ENCODE measurements at regions not wholly inside any gene's neighbourhood (a gene's known extent, or its start where the extent isn't known, plus 50 kb on each side); places are given as distances from the start of the nearest gene placed in this dataset.

DNA sequence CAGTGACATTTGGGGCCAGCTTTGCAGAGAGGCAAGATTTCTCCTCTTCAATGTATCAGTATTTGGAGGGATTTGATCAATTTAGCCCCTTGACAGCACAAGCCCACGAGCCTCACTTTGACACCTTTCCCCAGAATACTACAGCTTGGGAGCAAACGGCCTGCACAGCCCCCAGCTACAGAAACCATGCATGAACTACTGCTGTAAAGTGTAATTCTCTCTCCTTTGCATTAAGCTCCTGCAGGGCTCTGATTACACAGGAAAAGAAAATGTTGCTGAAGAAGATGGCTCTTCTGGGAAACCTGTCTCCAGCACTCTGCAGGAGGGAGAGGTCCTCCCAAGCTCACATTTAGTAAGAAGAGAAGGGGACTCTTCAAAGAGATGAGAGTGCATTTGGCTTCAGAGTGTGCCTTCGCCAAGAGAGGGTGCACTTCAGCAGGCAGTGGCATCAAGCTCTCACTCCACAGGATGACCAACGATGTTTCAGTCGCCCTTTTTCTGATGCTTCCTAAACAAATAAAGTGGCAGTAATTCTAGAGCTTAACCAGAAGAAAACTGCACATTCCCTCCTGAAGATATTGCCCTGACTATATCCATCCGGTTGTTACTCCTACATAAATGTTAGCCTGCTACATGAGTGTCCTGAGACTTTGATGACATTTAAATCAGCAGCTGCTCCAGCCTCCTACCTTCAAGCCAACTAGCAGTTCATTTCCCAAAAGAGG is 272.2 kb downstream of the AUH start:
- Histone ChIP-seq H3K36me3 (no peaks in the 10 kb centered on the region), H3K4me1 (peaks cover 4% of the 10 kb centered on the region in 2 donors), H3K27ac (peak overlapping the region in 1 of 4 donors; percentile 11), H3K9me3 (no peaks in the 10 kb centered on the region), H3K4me3 (no peak overlapping the region), H3K27me3 (no peaks in the 10 kb centered on the region)
- TF ChIP-seq POLR2A (IDR thresholded peaks at IDR 0.05) (no peak), CTCF (IDR thresholded peaks at IDR 0.05 in 4 of 5, conservative IDR thresholded peaks at IDR 0.05 in 1 of 5) (peak in 2 of 5 experiments; percentile 34 to 52)
- ATAC-seq (peak; percentile 34 to 73), DNase-seq (no peak)
- in situ Hi-C loops (cut with MboI; ENCODE audit: low sequenced_read_pairs in 4 of 4), result loop anchor here in 1 of 4 donors (10.0 kb wide), 1 partner anchor 335 kb away; the partner anchor contains the start of gene NFIL3
- intact Hi-C loops (cut with DNase I; ENCODE audit: low total_unique reads), result no loop called here

GRCh38 chr9:91090130-91090410 is 271.6 kb downstream of the AUH start:
- Histone ChIP-seq H3K4me3 (no peak overlapping the region), H3K4me1 (peaks cover 4% of the 10 kb centered on the region in 2 donors), H3K27ac (peak overlapping the region in 1 of 4 donors; percentile 11), H3K9me3 (no peaks in the 10 kb centered on the region), H3K27me3 (no peaks in the 10 kb centered on the region), H3K36me3 (no peaks in the 10 kb centered on the region)
- ATAC-seq (no peak), DNase-seq (no peak)
- TF ChIP-seq POLR2A (IDR thresholded peaks at IDR 0.05) (no peak), CTCF (IDR thresholded peaks at IDR 0.05 in 4 of 5, conservative IDR thresholded peaks at IDR 0.05 in 1 of 5) (no peak)
- in situ Hi-C loops (cut with MboI; ENCODE audit: low sequenced_read_pairs in 4 of 4), result loop anchor here in 1 of 4 donors (10.0 kb wide), 1 partner anchor 335 kb away; the partner anchor contains the start of gene NFIL3
- intact Hi-C loops (cut with DNase I; ENCODE audit: low total_unique reads), result no loop called here

DNA sequence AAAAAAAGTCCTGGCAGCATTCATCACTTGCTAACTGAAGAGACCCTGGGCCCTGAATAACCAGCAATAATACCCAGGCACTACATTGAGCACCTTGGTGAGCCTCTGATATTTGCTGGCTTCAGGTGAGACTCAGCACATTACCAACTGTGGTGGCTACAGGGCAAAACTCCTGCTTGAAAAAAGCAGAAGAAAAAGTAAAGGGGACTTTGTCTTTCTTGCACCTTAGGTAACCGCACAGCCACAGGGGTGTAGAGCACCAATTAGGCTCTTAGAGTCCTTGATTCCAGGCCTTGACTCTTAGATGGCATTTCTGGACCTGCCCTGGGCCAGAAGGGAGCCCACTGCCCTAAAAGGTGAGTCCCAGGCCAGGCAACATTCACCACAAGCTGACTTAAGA is 269.5 kb downstream of the AUH start:
- intact Hi-C loops (cut with DNase I; ENCODE audit: low total_unique reads), result no loop called here
- in situ Hi-C loops (cut with MboI; ENCODE audit: low sequenced_read_pairs in 4 of 4), result loop anchor here in 1 of 4 donors (10.0 kb wide), 1 partner anchor 333 kb away; the partner anchor contains the start of gene NFIL3
- ATAC-seq, result no peak
- DNase-seq, result no peak
- Histone ChIP-seq H3K27ac (no peak overlapping the region), H3K27me3 (no peaks in the 10 kb centered on the region), H3K4me3 (no peak overlapping the region), H3K4me1 (peaks cover 0 to 4% of the 10 kb centered on the region in 2 donors), H3K36me3 (no peaks in the 10 kb centered on the region), H3K9me3 (no peaks in the 10 kb centered on the region)
- TF ChIP-seq CTCF (IDR thresholded peaks at IDR 0.05 in 4 of 5, conservative IDR thresholded peaks at IDR 0.05 in 1 of 5) (no peak), POLR2A (IDR thresholded peaks at IDR 0.05) (no peak)

- TF ChIP-seq CTCF (IDR thresholded peaks at IDR 0.05 in 4 of 5, conservative IDR thresholded peaks at IDR 0.05 in 1 of 5), result no peak
- no peak for TF ChIP-seq POLR2A (IDR thresholded peaks at IDR 0.05)
- in situ Hi-C loops (cut with MboI; ENCODE audit: low sequenced_read_pairs in 4 of 4), result loop anchor here in 1 of 4 donors (10.0 kb wide), 1 partner anchor 330 kb away; the partner anchor contains the start of gene NFIL3
Observed at GRCh38 chr9:91094324-91095088, 267.2 kb downstream of the AUH start.

More at GRCh38 chr9:91094324-91095088, 267.2 kb downstream of the AUH start:
- Histone ChIP-seq H3K36me3 (no peaks in the 10 kb centered on the region), H3K27me3 (no peaks in the 10 kb centered on the region), H3K4me3 (no peak overlapping the region), H3K27ac (no peak overlapping the region), H3K4me1 (peaks cover 6 to 8% of the 10 kb centered on the region in 2 donors), H3K9me3 (no peaks in the 10 kb centered on the region)
- DNase-seq (no peak), ATAC-seq (no peak)
- intact Hi-C loops (cut with DNase I; ENCODE audit: low total_unique reads), result no loop called here
